ENCODE measurements at regions not wholly inside any gene's neighbourhood (a gene's known extent, or its start where the extent isn't known, plus 50 kb on each side); places are given as distances from the start of the nearest gene placed in this dataset.

- no peak for DNase-seq
Measured at GRCh38 chr2:52210611-52211010, 1178.7 kb upstream of the NRXN1 start.

GRCh38 chr2:52210161-52210560 lies 1178.2 kb upstream of the NRXN1 start:
- no peak for DNase-seq

GRCh38 chr2:52194342-52194741 lies 1162.4 kb upstream of the NRXN1 start:
- no peak for DNase-seq

GRCh38 chr2:52193804-52194203 lies 1161.9 kb upstream of the NRXN1 start:
- DNase-seq = no peak

GRCh38 chr2:52192656-52193055 lies 1160.7 kb upstream of the NRXN1 start:
- no peak for DNase-seq

GRCh38 chr2:52181080-52181479 lies 1149.1 kb upstream of the NRXN1 start:
- peak in 1 of 2 donors; percentile 2 for DNase-seq

- no peak for DNase-seq
Measured at GRCh38 chr2:52178845-52179244, 1146.9 kb upstream of the NRXN1 start.

- no peak for DNase-seq
Measured at GRCh38 chr2:52145005-52145404, 1113.1 kb upstream of the NRXN1 start.

GRCh38 chr2:52144590-52144989 lies 1112.7 kb upstream of the NRXN1 start:
- no peak for DNase-seq

- DNase-seq = no peak
Measured at GRCh38 chr2:52141076-52141475, 1109.1 kb upstream of the NRXN1 start.

GRCh38 chr2:52139241-52139640 lies 1107.3 kb upstream of the NRXN1 start:
- DNase-seq = no peak

GRCh38 chr2:52135235-52135634 lies 1103.3 kb upstream of the NRXN1 start:
- no peak for DNase-seq

- no peak for DNase-seq
Measured at GRCh38 chr2:52128081-52128480, 1096.1 kb upstream of the NRXN1 start.

- DNase-seq = no peak
Measured at GRCh38 chr2:52127527-52127926, 1095.6 kb upstream of the NRXN1 start.

GRCh38 chr2:52117299-52117698 lies 1085.4 kb upstream of the NRXN1 start:
- no peak for DNase-seq

- no peak for DNase-seq
Measured at GRCh38 chr2:52115750-52116149, 1083.8 kb upstream of the NRXN1 start.

- no peak for DNase-seq
Measured at GRCh38 chr2:52113338-52113737, 1081.4 kb upstream of the NRXN1 start.

- no peak for DNase-seq
Measured at GRCh38 chr2:52112141-52112540, 1080.2 kb upstream of the NRXN1 start.

GRCh38 chr2:52107124-52107523 lies 1075.2 kb upstream of the NRXN1 start:
- no peak for DNase-seq

GRCh38 chr2:52097071-52097470 lies 1065.1 kb upstream of the NRXN1 start:
- DNase-seq = no peak

GRCh38 chr2:52084759-52085158 lies 1052.8 kb upstream of the NRXN1 start:
- DNase-seq = no peak

GRCh38 chr2:52083214-52083613 lies 1051.3 kb upstream of the NRXN1 start:
- no peak for DNase-seq

GRCh38 chr2:52082646-52083045 lies 1050.7 kb upstream of the NRXN1 start:
- no peak for DNase-seq

GRCh38 chr2:52079602-52080001 lies 1047.7 kb upstream of the NRXN1 start:
- no peak for DNase-seq

GRCh38 chr2:52077159-52077558 lies 1045.2 kb upstream of the NRXN1 start:
- DNase-seq = no peak

GRCh38 chr2:52074130-52074719 lies 1042.3 kb upstream of the NRXN1 start:
- DNase-seq = no peak

All from bone marrow (tissue), 2 donors.